Middle frontal gyrus (tissue), 1 donor: ENCODE measurements at regions not wholly inside any gene's neighbourhood (a gene's known extent, or its start where the extent isn't known, plus 50 kb on each side); places are given as distances from the start of the nearest gene placed in this dataset.

Experiments
- DNase-seq: peaks from one replicate; pipeline ENCODE4 v3.0.0-alpha.2; 2015; ENCODE audit warnings: low spot score; ENCODE audit errors: extremely low spot score

DNA sequence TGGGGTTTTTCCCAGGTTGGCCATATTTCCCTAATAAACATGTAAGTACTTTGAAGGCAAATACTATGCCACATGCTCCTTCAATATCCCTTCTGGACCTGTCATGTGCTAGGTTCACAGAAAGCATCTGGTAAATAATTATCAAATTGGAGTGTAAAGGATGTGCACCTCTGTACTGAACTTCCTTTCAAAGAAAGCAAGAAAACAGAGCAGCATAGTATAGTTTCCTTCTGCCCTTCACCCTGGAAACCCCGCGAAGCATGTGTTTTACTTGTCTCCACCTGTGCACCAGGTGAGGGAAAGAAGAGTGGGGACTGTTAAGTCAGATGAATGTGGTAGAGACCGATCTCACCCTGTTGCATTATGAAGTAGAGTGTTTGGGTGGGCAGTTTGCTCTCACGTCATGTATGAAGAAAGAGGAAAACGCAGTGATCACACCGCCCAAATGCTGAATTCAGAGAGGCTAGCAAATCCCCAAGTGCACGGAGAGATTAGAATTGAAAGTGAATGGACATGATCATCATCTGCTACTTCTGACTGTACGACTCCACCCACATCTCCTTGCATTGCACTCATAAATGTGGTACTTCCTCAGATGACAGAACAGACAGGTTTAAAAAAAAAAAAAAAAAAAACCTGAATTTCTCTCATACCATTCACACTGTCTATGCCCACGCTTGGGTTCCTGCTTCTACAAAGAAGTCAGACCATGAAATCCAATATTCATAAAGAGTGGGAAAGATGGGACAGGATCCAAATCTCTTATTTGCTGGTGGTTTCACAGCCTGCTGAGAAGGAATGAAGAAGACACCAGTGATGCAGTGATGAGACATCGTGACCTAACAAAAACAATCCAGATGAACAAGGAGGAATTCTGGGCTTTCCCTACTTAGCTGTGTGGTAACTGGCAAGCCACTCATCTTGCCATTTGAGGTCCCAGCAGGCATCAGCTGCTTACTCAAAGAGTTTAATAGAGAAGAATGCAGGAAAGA is 448.6 kb downstream of the BCL11A start:
- DNase-seq: peak; percentile 58

GRCh38 chr2:60100034-60100433 is 453.4 kb downstream of the BCL11A start:
- no peak for DNase-seq

- DNase-seq: no peak
Observed at GRCh38 chr2:60098996-60099395, 454.5 kb downstream of the BCL11A start.

GRCh38 chr2:60097298-60097697 is 456.2 kb downstream of the BCL11A start:
- no peak for DNase-seq

DNA sequence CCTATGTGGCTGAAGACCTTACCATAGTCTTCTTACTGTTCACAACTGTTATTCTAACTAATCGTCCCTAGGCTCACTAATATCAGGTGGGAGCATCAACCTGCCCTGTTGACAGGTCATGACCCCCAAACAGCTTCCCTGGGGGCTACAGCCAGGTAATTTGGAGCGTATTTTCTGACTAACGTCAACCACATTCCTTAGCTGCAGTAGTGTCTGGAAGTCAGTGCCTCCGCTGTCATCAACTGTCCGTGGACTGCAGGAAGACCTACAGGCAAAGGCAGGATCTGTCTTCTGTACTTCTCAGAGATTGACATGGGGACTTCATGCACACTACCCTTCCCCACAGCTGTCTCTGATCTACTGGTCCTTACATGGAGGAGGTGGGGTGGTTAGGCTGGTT is 456.9 kb downstream of the BCL11A start:
- no peak for DNase-seq

DNA sequence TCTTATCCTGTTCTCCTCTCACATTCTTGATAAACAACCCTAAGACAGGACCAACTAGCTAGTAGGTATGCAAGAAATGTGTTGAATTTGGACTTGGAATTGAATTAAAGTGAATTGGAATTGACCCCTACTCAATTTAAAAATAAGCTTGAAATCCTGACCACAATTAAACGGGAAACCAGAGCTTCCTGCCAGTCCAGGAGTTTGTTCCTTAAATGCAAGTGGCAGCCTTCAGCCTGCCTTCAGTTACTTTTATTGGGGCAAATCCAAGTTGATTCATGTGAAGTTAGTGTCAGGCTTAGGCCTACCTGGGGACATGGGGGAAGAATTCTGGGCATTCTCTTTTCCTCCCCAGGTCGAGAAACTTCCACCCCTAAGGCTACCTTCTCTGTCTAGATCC is 457.6 kb downstream of the BCL11A start:
- no peak for DNase-seq

- DNase-seq: no peak
Observed at GRCh38 chr2:60095202-60095815, 458.1 kb downstream of the BCL11A start.

GRCh38 chr2:60094450-60094929 is 459.0 kb downstream of the BCL11A start:
- DNase-seq: no peak

GRCh38 chr2:60092781-60093180 is 460.7 kb downstream of the BCL11A start:
- DNase-seq: no peak

- no peak for DNase-seq
Observed at GRCh38 chr2:60091894-60092293, 461.6 kb downstream of the BCL11A start.

DNA sequence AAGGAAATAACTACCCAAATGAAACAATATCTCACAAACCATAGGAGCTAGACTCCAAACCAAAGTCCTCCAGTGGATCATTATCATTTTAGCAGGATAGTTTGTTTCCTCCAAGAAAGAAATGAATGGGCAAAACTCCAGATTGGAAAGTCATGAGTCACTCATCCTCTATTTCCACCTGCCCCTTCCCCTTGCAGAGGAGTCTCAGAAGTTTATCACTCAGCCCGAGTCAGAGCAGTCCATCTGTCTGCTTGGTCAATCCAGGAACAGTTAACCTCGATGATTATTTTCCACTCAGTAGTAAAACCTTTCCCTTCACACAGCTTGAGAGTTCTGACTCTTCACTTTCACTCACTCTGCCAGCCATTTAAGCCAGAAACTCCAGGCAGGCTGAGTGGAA is 462.2 kb downstream of the BCL11A start:
- DNase-seq: no peak

GRCh38 chr2:60079562-60079961 is 473.9 kb downstream of the BCL11A start:
- no peak for DNase-seq

DNA sequence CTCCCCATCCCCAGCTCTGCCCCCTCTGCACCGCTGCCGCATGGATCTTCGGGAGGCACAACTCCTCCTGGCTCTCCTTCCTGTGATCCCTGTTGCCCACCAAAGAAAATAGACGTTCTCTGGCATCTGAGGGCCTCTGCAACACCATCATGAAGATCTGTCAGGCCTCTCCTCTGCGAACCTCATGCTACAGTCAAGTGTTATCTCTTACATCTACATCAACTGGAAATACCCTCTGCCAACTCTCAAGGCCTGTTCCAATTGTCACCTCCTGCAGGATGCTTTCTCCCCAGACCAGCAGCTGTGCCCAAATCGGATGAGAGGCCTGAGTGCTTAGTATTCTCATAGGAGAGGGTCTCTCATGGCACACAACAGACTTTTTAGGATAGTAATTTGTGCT is 478.4 kb downstream of the BCL11A start:
- DNase-seq: no peak

GRCh38 chr2:60073201-60073600 is 480.3 kb downstream of the BCL11A start:
- no peak for DNase-seq

DNA sequence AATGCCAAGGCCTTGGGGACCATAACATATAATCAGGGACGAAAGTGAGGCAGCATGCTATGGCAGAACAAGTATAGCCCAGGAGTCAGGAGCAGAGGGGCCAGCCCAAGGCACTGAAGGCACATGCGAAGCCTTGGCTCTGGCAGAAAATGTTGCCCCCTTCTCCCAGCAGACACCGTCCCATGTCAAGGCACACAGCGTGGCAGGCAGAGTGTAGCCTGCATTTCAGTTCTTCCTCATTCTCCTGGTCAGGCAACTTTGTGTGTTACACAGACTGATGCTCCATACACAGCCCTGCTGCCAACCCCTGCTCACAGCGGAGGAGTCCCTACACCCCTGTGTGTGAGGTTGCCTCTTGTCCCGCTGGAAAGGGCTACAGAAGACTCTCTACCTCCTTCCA is 480.8 kb downstream of the BCL11A start:
- no peak for DNase-seq

DNA sequence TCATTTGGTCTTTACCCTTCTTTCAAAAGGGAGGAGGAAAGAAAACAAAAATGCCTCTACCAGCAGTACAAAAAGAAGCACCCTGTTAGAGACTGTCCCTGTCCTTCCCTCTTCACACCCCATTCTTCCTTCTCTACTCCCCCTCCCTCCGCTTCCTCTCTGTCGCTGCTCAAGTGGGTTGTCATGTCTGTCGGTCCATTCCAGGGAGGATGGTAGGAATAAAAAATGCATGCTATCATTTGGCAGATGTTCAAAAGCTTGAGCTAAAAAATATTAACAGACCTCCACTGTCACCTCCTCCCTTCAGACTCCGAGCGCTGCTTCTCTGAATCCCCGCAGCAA is 482.0 kb downstream of the BCL11A start:
- no peak for DNase-seq

DNA sequence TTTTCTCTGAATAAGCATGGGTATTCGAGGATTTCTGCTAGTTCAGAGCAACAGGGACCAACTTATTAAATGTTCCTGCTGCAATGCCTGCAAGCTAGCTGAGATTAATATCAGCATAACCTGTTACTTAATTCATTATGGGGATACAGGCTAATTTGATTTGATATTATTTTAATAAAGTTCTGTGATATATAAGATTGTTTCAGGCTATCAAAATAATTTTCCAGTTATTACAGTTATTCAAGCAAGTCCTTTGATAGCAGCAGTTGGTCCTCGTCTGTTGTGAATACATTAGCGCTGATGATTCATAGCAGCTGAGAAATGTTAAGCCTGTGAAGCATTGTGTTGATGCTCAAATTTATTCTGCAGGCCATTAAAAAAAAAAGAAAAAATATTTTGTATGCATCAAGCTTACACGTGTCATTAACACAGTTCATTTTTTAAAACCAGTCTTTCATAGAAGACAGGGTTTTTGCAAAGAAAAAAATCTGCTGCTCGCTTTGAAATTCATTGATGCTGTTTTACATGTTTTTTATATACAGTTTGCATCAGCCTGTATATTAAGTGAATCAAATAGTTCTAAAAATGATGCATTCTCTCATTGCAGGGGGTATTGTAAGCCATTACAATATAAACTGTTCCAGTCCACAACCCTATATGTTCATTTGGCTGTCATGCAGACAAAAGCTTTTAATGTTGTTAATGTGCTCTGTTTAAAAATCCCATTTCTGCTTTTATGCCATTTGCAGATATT is 482.5 kb downstream of the BCL11A start:
- DNase-seq: peak; percentile 24

GRCh38 chr2:60070196-60070595 is 483.3 kb downstream of the BCL11A start:
- DNase-seq: no peak

- no peak for DNase-seq
Observed at GRCh38 chr2:60068755-60069154, 484.7 kb downstream of the BCL11A start.

DNA sequence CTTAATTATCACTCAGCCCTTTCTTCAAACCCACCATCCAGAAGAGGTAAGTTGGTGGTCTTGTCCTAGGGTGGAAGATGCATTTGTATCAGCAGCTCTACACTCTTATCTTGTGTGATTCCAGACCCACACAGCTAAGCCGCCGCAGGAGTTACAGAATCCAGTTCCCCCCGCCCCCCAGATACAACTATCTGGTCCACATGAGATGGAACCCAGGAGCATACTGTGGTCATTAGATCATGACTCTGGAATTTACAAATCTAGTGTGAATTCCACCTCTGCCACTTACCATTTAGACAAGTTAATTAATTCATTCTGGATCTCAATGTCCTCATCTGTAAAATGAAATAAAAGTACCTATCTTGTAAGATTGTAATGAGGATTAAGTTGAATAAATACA is 486.4 kb downstream of the BCL11A start:
- DNase-seq: no peak

DNA sequence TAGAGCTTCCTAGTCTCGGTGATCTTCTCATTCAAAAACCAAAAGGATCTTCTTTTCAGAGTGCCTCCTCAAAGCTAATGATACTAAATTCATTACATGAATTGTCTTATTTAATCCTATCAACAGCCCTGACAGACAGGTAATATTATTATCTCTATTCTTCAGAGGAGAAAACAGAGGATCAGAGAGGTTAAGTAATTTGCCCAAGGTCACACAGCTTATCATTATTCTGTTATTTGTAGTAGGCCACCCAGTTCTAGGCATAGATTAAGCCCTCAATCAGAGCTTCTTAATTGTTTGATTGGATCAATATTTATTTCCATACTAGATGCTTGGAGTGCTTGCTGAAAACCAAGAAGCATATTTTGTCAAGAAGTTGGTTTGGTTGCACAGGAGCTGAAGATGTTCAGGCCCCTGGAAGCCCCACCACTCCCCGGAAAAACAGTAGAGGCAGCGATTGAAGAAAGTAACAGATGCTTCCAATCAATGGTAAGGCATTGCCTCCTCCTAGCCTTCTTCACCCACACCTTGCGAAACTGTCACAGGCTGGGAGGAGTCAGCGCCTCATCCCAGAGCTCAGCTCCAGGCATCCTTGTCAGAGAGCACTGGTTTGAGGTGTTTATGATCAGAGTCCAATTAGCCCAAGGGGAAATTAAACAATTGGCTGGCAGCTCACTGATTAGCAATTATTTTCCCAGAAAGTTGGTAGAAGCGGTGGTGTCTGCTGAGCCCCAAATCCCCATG is 487.2 kb downstream of the BCL11A start:
- DNase-seq: no peak
